Endothelial cell of umbilical vein (primary cell): ENCODE measurements at regions not wholly inside any gene's neighbourhood (a gene's known extent, or its start where the extent isn't known, plus 50 kb on each side); places are given as distances from the start of the nearest gene placed in this dataset.

Experiments
- BruUV-seq: library from RNA; stranded (reverse); fragments of 400-500 nt; replicated peaks from 2 replicates; lab custom pipeline; 2021; lab: Mats Ljungman, UMichigan
- CTCF ChIA-PET: fragments of 300-600, 350-600 bp; sonication (Branson Sonifier 250); formaldehyde crosslinking; loops from one replicate; lab custom pipeline; 2021; ENCODE audit warnings: antibody characterized with exemption, inconsistent platforms; lab: Charles Lee
- POLR2A ChIA-PET: fragments of 300-600, 350-600 bp; sonication (Branson Sonifier 250); formaldehyde crosslinking; loops from one replicate; lab custom pipeline; 2021; ENCODE audit warnings: antibody characterized with exemption, inconsistent platforms; lab: Charles Lee
- DNase-seq: peaks from one replicate; pipeline ENCODE4 v3.0.0-alpha.2; 2011; ENCODE audit warnings: low read depth, low spot score
- FAIRE-seq: peaks from 2 replicates; lab custom pipeline; 2011; peaks lifted over from hg19 to GRCh38; lab: Jason Lieb, UNC
- H2AFZ ChIP-seq: 2 replicates; pipeline ENCODE4 v1.6.0; 2012; ENCODE audit warnings: low read depth, low read length, control low read depth, inconsistent platforms
- H3K27ac ChIP-seq: 2 replicates; pipeline ENCODE4 v1.5.1; 2011; ENCODE audit warnings: low read depth, mild to moderate bottlenecking, control low read depth, low read length, moderate library complexity; ENCODE audit not compliant: insufficient read depth
- H3K27me3 ChIP-seq, 2 experiments: 2 replicates each; pipeline versions ENCODE4 v1.6.0 to v1.6.1; 2011; ENCODE audit warnings: low read length in 2 of 2, mixed read lengths in 1 of 2; ENCODE audit not compliant: control insufficient read depth in 2 of 2, insufficient read depth in 2 of 2
- H3K36me3 ChIP-seq, 2 experiments: 2 replicates in 1 of 2; 3 replicates in 1 of 2; pipeline ENCODE4 v1.5.1; 2011; ENCODE audit warnings: low read length in 2 of 2, mild to moderate bottlenecking in 1 of 2, moderate library complexity in 1 of 2; ENCODE audit not compliant: control insufficient read depth in 2 of 2, insufficient read depth in 2 of 2; ENCODE audit errors: extremely low read depth in 1 of 2
- H3K4me1 ChIP-seq: 3 replicates; pipeline ENCODE4 v1.5.1; 2011; ENCODE audit warnings: mild to moderate bottlenecking, low read length; ENCODE audit not compliant: control insufficient read depth, insufficient read depth; ENCODE audit errors: extremely low read depth
- H3K4me2 ChIP-seq: 2 replicates; pipeline ENCODE4 v1.6.1; 2011; ENCODE audit warnings: low read length, control low read depth, mixed read lengths; ENCODE audit not compliant: insufficient read depth
- H3K4me3 ChIP-seq, 3 experiments: fragments of 200-600 bp in 1 of 3; sonication (generic), shearing (Covaris generic) in 1 of 3; replicated peaks in 1 of 3; 2 replicates each; pipeline ENCODE4 v1.5.1; 2011 to 2016; ENCODE audit warnings: control low read depth in 3 of 3, low read length in 3 of 3, mild to moderate bottlenecking in 2 of 3, inconsistent platforms in 1 of 3, low read depth in 1 of 3, moderate library complexity in 1 of 3; ENCODE audit not compliant: insufficient read depth in 1 of 3
- H3K79me2 ChIP-seq: 2 replicates; pipeline ENCODE4 v1.6.0; 2012; ENCODE audit warnings: low read length, inconsistent platforms; ENCODE audit not compliant: control insufficient read depth, insufficient read depth
- H3K9ac ChIP-seq: replicated peaks from 2 replicates; pipeline ENCODE3; 2011; ENCODE audit warnings: low read length, control low read depth; ENCODE audit not compliant: insufficient read depth; ENCODE audit errors: extremely low read depth
- H3K9me1 ChIP-seq: replicated peaks from 3 replicates; pipeline ENCODE4 v1.6.0; 2011; ENCODE audit warnings: mild to moderate bottlenecking, low read length; ENCODE audit not compliant: control insufficient read depth, insufficient read depth; ENCODE audit errors: extremely low read depth
- H3K9me3 ChIP-seq: replicated peaks from 2 replicates; pipeline ENCODE4 v1.5.1; 2012; ENCODE audit warnings: low read length, inconsistent platforms; ENCODE audit not compliant: control insufficient read depth, insufficient read depth
- H4K20me1 ChIP-seq: replicated peaks from 2 replicates; pipeline ENCODE3; 2011; ENCODE audit warnings: mild to moderate bottlenecking, low read length; ENCODE audit not compliant: control insufficient read depth, insufficient read depth; ENCODE audit errors: extremely low read depth
- CTCF ChIP-seq, 2 donors: IDR thresholded peaks; 1 replicate in 1 of 2; 2 replicates in 1 of 2; pipeline ENCODE4 v1.5.1; 2011; ENCODE audit warnings: low read length in 2 of 2, mild to moderate bottlenecking in 2 of 2, moderate library complexity in 2 of 2, control low read depth in 1 of 2, inconsistent platforms in 1 of 2, low read depth in 1 of 2; ENCODE audit not compliant: insufficient read depth in 1 of 2; ENCODE audit errors: extremely low read depth in 1 of 2
- EZH2 ChIP-seq: IDR thresholded peaks from 2 replicates; pipeline ENCODE4 v1.6.1; 2012; ENCODE audit warnings: borderline replicate concordance, low read depth, mild to moderate bottlenecking, moderate library complexity, low read length, inconsistent platforms; ENCODE audit not compliant: severe bottlenecking
- FOS ChIP-seq: IDR thresholded peaks from 2 replicates; pipeline ENCODE4 v1.6.1; 2011; ENCODE audit warnings: mild to moderate bottlenecking, low read length, moderate library complexity, borderline replicate concordance; ENCODE audit not compliant: insufficient read depth
- GATA2 ChIP-seq: IDR thresholded peaks from 2 replicates; pipeline ENCODE4 v1.7.0; 2011; ENCODE audit warnings: low read depth, mild to moderate bottlenecking, moderate library complexity, mixed read lengths, low read length; ENCODE audit not compliant: insufficient read length, insufficient read depth
- JUN ChIP-seq: IDR thresholded peaks from 2 replicates; pipeline ENCODE4 v1.6.1; 2011; ENCODE audit warnings: borderline replicate concordance, low read depth; ENCODE audit not compliant: insufficient read length, insufficient read depth
- MAX ChIP-seq: IDR thresholded peaks from 2 replicates; pipeline ENCODE4 v1.6.1; 2011; ENCODE audit not compliant: insufficient read depth, insufficient read length
- MYC ChIP-seq: IDR thresholded peaks from one replicate; pipeline ENCODE4 v1.6.1; 2011; ENCODE audit warnings: mild to moderate bottlenecking, low read depth, low read length
- POLR2A ChIP-seq: IDR thresholded peaks from 2 replicates; pipeline ENCODE4 v1.6.1; 2012; ENCODE audit warnings: low read depth, mild to moderate bottlenecking, control low read depth, low read length
- POLR2AphosphoS5 ChIP-seq: IDR thresholded peaks from 2 replicates; pipeline ENCODE4 v1.6.1; 2012; ENCODE audit warnings: low read depth, mild to moderate bottlenecking, control low read depth, low read length, moderate library complexity; ENCODE audit not compliant: insufficient read depth
- dilution Hi-C: fragments of 300-500 bp; cut with MboI; formaldehyde crosslinking; loops from one replicate; pipeline ENCODE4 v1.15.0; 2019; ENCODE audit warnings: low sequenced_read_pairs; ENCODE audit not compliant: extremely low pct_ligation_motif_present
- intact Hi-C: fragments of 100-400 bp; cut with micrococcal nuclease; formaldehyde crosslinking; loops from one replicate; pipeline ENCODE4 v1.10.0; 2022

- Histone ChIP-seq H2AFZ (no peak overlapping the region), H3K27ac (no peak overlapping the region), H3K9me1 (no peaks in the 10 kb centered on the region), H3K9me3 (no peaks in the 10 kb centered on the region), H3K36me3 (no peaks in the 10 kb centered on the region), H3K27me3 (no peaks in the 10 kb centered on the region), H3K9ac (no peak overlapping the region), H3K4me2 (no peak overlapping the region), H3K4me3 (no peak overlapping the region), H3K79me2 (no peaks in the 10 kb centered on the region), H3K4me1 (peaks cover 9% of the 10 kb centered on the region), H4K20me1 (no peaks in the 10 kb centered on the region)
- FAIRE-seq: no peak
- TF ChIP-seq MAX (no peak), MYC (no peak), CTCF (IDR thresholded peaks at IDR 0.05; ENCODE audit: extremely low read depth in 1 of 2, insufficient read depth in 1 of 2, low read depth in 1 of 2, low read length in 2 of 2) (no peak), POLR2A (no peak), EZH2 (no peak), POLR2AphosphoS5 (no peak), JUN (no peak), FOS (no peak), GATA2 (no peak)
- intact Hi-C loops: no loop called here
- DNase-seq: no peak
- POLR2A ChIA-PET: no interaction called here
- BruUV-seq: no TSS peak
- CTCF ChIA-PET: interaction anchor here (0.6 to 0.9 kb wide), 2 partner anchors 10 to 254 kb away, joined by 3 read pairs; no protein-coding TSS in a partner anchor
- dilution Hi-C loops: no loop called here
Measured at GRCh38 chr1:218624052-218624451, 278.9 kb downstream of the TGFB2 start.
